ENCODE measurements at regions not wholly inside any gene's neighbourhood (a gene's known extent, or its start where the extent isn't known, plus 50 kb on each side); places are given as distances from the start of the nearest gene placed in this dataset.
"Not testable (repeated sequence)": the region's sequence is repeated elsewhere in the genome, so short reads cannot be mapped to it uniquely, and the experiment has no call there.

GRCh38 chr13:47718556-47718955 lies 282.5 kb downstream of the SUCLA2 start:
- DNase-seq (ENCODE audit: low read depth in 4 of 4, low spot score in 2 of 4) = no peak

DNA sequence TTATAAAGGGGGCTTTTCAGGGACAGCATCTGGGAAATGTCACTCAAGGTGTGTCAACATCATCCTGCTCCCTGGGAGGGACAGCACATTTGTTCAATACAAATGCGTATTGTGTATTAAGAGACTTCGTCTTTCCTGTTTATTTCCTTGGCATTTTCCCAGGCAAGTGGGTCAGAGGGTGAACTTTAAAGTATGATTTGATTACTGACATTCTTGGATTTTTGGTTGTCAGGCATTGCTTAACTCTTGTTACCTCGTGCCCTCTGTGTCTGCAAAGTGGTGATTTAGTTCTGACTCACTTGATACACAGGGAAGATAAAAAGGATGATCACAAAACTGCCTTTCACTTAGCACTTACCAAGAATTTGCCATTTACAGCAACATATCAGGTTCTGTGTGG lies 292.7 kb downstream of the SUCLA2 start:
- DNase-seq (ENCODE audit: low read depth in 4 of 4, low spot score in 2 of 4) = no peak

DNA sequence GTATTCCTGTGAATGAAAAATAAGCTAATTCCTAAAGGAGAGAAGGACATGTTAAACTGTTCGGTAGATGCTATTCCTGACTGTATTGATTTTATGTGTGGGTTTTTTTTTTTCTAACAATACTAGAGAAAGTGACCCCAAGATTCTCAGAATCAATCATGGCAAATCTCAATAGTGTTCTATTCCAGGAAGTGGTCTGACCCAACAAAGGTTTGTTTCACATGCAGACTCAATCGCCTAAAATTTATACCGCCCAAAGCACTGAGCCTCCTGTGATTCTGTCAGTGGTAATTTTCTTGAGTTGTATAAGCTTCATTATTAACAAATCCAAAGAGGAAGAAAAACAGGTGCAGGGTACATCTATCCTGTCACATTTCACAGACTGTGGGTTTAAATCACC lies 293.7 kb downstream of the SUCLA2 start:
- DNase-seq (ENCODE audit: low read depth in 4 of 4, low spot score in 2 of 4) = no peak

- DNase-seq (ENCODE audit: low read depth in 4 of 4, low spot score in 2 of 4) = no peak
Measured at GRCh38 chr13:47705185-47705584, 295.9 kb downstream of the SUCLA2 start.

GRCh38 chr13:47696674-47697073 lies 304.4 kb downstream of the SUCLA2 start:
- no peak for DNase-seq (ENCODE audit: low read depth in 4 of 4, low spot score in 2 of 4)

GRCh38 chr13:47687577-47687976 lies 313.5 kb downstream of the SUCLA2 start:
- DNase-seq (ENCODE audit: low read depth in 4 of 4, low spot score in 2 of 4) = no peak

- not testable (repeated sequence) for DNase-seq (ENCODE audit: low read depth in 4 of 4, low spot score in 2 of 4)
Measured at GRCh38 chr13:47685156-47685555, 315.9 kb downstream of the SUCLA2 start.

DNA sequence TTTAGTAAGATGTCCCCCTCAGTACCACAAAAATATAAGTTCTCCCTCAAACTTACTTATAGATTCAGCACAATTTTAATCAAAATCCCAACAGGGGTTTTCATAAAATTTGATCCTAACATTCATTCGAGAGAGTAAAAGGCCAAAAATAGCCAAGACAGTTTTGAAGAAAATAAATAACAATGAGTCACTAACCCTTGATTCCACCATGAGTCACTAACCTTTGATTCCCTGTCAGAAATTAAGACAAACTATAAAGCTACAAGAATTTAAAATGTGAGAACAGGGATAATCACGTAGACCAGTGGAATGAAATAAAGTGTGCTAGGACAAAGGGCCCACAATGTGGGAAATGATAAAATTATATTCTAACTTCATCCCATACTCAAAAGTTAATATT lies 320.3 kb downstream of the SUCLA2 start:
- DNase-seq (ENCODE audit: low read depth in 4 of 4, low spot score in 2 of 4) = no peak

- no peak for DNase-seq (ENCODE audit: low read depth in 4 of 4, low spot score in 2 of 4)
Measured at GRCh38 chr13:47679401-47679800, 321.7 kb downstream of the SUCLA2 start.

- no peak for DNase-seq (ENCODE audit: low read depth in 4 of 4, low spot score in 2 of 4)
Measured at GRCh38 chr13:47678201-47678968, 322.7 kb downstream of the SUCLA2 start.

DNA sequence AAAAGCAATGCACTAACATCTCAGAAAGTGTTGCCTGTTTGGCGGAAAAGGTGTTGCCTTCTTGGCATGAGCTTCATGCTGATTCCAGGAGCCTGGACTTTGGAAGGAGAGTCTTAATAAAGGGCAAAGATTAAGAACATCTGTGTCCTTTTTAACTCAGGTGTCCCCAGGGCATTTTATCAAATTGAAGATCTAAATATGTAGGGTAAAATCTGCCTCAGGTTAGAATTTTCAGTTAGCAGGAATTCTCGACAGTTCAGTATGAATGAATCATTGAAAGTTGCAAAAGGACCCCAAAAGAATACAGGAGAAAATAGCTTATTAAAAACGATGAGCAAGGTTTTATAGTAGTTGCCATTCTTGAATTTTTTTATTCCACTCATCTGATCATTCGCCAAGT lies 325.2 kb downstream of the SUCLA2 start:
- no peak for DNase-seq (ENCODE audit: low read depth in 4 of 4, low spot score in 2 of 4)

- no peak for DNase-seq (ENCODE audit: low read depth in 4 of 4, low spot score in 2 of 4)
Measured at GRCh38 chr13:47673009-47673850, 327.8 kb downstream of the SUCLA2 start.

GRCh38 chr13:47672245-47673008 lies 328.6 kb downstream of the SUCLA2 start:
- DNase-seq (ENCODE audit: low read depth in 4 of 4, low spot score in 2 of 4) = no peak

- no peak for DNase-seq (ENCODE audit: low read depth in 4 of 4, low spot score in 2 of 4)
Measured at GRCh38 chr13:47671776-47672175, 329.3 kb downstream of the SUCLA2 start.

DNA sequence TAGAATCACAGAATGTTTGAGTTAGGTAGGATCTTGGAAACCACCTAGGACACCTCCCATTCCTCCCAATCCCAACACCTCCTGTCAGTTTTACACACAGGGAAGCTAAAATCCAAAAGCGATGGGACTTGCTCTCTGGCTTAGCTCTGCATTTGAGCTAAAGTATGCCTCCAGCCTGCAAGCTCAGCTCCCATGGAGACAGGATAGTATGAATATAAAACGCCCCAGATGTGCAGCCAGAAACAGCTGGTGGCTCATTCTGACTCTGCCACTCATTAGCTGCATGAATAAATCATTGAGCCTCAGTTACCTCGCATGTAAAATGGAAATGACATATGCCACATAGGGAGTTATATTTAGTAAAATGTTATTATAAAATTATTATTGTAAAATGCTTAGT lies 336.0 kb downstream of the SUCLA2 start:
- no peak for DNase-seq (ENCODE audit: low read depth in 4 of 4, low spot score in 2 of 4)

DNA sequence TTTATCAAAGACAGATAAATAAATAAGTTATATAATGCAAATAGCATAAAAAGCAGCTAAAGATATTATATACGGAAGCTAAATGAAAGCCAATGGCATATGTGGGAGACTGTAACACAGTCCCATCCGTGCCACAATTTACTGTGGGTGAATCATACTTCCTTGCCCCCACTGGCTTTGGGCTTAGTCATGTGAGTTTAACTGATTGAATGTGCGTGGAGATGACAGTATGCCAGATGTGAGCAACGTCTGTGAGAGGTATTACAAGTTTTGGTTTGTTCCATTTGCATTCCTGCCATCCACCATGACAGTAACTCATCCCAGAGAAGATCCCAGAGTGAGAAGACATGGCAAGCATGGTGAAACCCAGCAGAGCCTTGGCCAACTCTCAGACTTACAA lies 340.0 kb downstream of the SUCLA2 start:
- no peak for DNase-seq (ENCODE audit: low read depth in 4 of 4, low spot score in 2 of 4)

DNA sequence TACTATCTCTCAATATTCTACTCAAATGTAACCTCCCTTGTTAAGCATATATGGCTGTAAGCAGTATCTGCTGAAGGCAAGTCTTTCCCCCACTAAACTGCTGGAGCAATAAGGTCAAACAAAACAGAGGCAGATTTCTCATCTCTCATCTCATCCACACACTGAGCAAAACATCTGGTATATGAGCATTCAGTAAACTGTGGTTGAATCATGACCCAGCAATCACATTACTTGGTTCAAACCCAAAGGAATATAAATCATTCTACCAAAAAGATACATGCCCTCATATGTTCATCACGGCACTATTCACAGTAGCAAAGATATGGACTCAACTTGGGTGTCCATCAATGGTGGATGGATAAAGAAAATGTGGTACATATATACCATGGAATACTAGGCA lies 344.4 kb downstream of the SUCLA2 start:
- no peak for DNase-seq (ENCODE audit: low read depth in 4 of 4, low spot score in 2 of 4)

DNA sequence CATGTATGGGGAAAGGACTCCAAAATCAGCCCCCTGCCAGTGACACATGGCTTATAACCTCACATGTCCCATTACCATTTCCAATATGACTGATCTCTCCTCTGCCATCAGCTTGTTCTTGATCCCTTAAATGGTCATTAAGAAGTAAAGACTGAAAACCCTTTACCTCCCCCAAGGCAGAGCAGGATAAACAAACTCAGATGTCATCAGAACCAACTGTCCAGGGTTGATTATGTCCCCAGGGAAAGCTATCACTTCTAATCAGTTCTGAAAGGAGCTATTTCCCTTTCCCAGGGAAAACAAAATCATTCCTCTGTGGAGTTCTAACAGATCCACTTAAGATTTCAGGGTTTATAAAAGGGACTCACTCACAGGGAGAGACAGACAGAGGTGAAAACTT lies 350.9 kb downstream of the SUCLA2 start:
- DNase-seq (ENCODE audit: low read depth in 4 of 4, low spot score in 2 of 4) = no peak

DNA sequence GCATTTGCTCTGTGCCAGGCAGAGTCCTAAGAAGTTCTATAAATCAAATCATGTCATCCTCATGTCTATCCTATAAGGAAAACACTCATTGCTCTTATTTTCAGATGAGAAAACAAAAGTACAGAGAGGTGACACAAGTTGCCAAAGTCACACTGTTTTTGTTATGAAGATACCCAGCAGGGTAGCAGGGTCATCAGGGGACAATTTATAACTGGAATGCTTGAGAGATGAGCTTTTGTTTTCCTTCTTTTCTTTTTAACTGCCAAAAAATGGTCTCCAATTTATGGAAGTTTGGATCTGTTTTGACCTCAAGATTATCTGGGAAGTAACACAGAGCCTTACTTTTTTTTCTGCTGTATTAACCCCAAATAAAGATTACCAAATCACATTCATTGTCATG lies 354.1 kb downstream of the SUCLA2 start:
- DNase-seq (ENCODE audit: low read depth in 4 of 4, low spot score in 2 of 4) = no peak

GRCh38 chr13:47646298-47646697 lies 354.8 kb downstream of the SUCLA2 start:
- no peak for DNase-seq (ENCODE audit: low read depth in 4 of 4, low spot score in 2 of 4)

GRCh38 chr13:47639738-47640447 lies 361.2 kb downstream of the SUCLA2 start:
- DNase-seq (ENCODE audit: low read depth in 4 of 4, low spot score in 2 of 4) = no peak

Measured in left renal cortex interstitium (tissue), 4 donors.